Spleen (tissue), 7 donors: ENCODE measurements at regions not wholly inside any gene's neighbourhood (a gene's known extent, or its start where the extent isn't known, plus 50 kb on each side); places are given as distances from the start of the nearest gene placed in this dataset.

ENCODE experiments used
- POLR2A ChIP-seq, 3 donors: fragments of 450-650 bp; IDR thresholded peaks; one replicate each; pipeline ENCODE4 v1.5.1; 2017; ENCODE audit warnings: antibody characterized with exemption in 3 of 3, mild to moderate bottlenecking in 1 of 3
- POLR2AphosphoS5 ChIP-seq, 3 donors: sonication (generic); formaldehyde crosslinking; IDR thresholded peaks; one replicate each; pipeline ENCODE4 v1.5.1; 2017; ENCODE audit warnings: antibody characterized with exemption in 3 of 3
- TF ChIP-seq, protein P1 (sequence below), 11 experiments: fragments of 200-600 bp in 7 of 11; fragments of 450-650 bp in 4 of 11; sonication (generic) in 4 of 11; IDR thresholded peaks in 8 of 11; conservative IDR thresholded peaks in 3 of 11; 1 replicate in 7 of 11; 2 replicates in 4 of 11; pipeline versions ENCODE4 v1.4.0 to v1.8.0; 2016 to 2021; ENCODE audit warnings: antibody characterized with exemption in 11 of 11, inconsistent platforms in 4 of 11, mild to moderate bottlenecking in 1 of 11
- donor health status: DM: no; HTN: no; CAD: no; lungs with moderate emphysema.
- donor health status: DM: no; HTN: no; CAD: no.
- donor health status: DM: no; HTN: no; CAD: no.

DNA sequence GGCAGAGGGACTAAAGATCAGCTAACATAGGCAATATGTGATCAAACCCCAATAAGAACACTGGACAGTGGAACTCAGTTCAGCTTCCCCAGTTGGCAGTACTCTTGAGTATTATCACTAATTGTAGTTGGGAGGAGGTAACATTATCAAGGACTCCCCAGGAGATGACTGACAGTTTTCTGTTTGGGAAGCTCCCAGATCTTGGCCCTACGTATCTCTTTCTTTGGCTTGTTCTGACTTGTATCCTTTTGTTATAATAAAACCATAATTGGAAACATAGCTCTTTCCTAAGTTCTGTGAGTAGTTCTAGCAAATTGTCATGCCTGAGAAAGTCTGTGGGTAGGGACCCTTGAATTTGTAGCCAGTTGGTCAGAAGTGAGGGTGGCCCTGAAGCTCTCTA, 316.4 kb downstream of the ZNF621 start:
- TF ChIP-seq, protein P1, sequence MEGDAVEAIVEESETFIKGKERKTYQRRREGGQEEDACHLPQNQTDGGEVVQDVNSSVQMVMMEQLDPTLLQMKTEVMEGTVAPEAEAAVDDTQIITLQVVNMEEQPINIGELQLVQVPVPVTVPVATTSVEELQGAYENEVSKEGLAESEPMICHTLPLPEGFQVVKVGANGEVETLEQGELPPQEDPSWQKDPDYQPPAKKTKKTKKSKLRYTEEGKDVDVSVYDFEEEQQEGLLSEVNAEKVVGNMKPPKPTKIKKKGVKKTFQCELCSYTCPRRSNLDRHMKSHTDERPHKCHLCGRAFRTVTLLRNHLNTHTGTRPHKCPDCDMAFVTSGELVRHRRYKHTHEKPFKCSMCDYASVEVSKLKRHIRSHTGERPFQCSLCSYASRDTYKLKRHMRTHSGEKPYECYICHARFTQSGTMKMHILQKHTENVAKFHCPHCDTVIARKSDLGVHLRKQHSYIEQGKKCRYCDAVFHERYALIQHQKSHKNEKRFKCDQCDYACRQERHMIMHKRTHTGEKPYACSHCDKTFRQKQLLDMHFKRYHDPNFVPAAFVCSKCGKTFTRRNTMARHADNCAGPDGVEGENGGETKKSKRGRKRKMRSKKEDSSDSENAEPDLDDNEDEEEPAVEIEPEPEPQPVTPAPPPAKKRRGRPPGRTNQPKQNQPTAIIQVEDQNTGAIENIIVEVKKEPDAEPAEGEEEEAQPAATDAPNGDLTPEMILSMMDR (IDR thresholded peaks at IDR 0.05 in 8 of 11, conservative IDR thresholded peaks at IDR 0.05 in 3 of 11), result no peak
- TF ChIP-seq POLR2A (IDR thresholded peaks at IDR 0.05) (no peak), POLR2AphosphoS5 (IDR thresholded peaks at IDR 0.05) (no peak)
